EL (cell line): ENCODE measurements at regions not wholly inside any gene's neighbourhood (a gene's known extent, or its start where the extent isn't known, plus 50 kb on each side); places are given as distances from the start of the nearest gene placed in this dataset.
"Not testable (repeated sequence)": the region's sequence is repeated elsewhere in the genome, so short reads cannot be mapped to it uniquely, and the experiment has no call there.

Experiments used
- DNase-seq: peaks from one replicate; pipeline ENCODE4 v3.0.0-alpha.2; 2016

DNA sequence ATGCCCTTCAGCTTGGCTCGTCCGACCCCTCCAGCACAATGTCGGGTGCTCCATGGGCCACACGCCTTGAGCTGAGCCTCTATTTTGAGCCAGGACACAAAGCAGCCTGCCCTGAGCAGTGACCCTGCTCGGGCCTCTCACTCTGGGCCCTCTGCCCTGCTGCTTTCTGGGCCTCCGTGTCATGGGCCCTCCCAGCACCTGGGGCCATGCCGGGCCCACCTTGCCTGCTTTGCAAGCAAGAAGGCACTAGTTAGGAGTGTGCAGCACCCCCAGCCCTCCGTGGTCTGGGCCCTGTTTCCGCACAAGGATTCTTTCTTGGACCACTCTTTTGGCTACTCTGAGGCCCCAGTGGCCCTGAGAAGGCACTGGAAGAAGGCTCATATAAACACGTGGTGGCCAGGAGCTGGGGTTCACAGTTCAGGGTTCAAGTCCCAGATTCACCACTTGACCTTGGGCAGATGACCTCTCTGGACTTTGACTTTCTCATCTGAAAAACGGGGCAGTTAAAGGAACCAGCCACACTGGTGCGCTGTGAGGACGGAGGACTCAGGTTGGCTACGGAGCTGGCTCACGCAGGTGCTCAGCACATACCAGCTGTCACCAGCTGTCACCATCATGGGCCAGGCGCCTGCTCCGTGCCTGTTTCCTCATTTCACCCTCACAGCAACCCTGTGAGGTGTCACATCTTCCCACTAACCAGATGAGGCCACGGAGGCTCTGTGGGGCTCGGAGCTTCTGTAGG, 166.0 kb upstream of the GSE1 start:
- DNase-seq = no peak

- DNase-seq = no peak
Measured at GRCh38 chr16:85447693-85448313, 165.3 kb upstream of the GSE1 start.

DNA sequence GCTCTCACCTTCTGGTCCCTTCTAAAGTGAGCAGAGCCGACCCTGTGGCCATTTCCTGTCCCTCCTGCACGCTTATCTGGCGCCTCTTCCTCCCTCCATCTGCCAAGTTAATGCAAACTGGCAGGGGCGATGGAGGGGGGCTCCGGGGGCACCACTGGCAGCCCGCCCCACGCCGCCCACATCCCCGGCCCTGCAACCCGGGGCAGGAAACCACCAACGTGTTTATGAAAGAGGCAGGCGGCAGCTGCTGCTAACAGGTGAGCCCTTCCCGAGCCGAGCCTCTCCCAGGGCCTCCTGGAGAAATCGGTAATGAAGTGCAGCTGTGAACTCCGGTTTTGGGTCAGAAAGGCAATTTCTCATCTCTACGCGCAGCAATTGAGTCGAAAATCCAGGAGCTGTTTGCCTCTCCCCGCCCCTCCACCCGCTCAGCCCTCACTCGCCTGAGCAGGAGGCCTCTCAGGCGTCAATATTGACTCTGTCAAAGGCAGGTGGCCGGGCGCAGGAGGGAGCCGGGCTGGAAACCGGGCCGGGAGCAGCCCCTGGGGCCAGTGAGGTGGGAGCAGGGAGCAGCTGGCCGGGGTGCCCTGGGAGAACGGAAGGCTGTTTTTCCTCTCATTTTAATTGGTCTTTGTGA, 164.4 kb upstream of the GSE1 start:
- DNase-seq = no peak

DNA sequence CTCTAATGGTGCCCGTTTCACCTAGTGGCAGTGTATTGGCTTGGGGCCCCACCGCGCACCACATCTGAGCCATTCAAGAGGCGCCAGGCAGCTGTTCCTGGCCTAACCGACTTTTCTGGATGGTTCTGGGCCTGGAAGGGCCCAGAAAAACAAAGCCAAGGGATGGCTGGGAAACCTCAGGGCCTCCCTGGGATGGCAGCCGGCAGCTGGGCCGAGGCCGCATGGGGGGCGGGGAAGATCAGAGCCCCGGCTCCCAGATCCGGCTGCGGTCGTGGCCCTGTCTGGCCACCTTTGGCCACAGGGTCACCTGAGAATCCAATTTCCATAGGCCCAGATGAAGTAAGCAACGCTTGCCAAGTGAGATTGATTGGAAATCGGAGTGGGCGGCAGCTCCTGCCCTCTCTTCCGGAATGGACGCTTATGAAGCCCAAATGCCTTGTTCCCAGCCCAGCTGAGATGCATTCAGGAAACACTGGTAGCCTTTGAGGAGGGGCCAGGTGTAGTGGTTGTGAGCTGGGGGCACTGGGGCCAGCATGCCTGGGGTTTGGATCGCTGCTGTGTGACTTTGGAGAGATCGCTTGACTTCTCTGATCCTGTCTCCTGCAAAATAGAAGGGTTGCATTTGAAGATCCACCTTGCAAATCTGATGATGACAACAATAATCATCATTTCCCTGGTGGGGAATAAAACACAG, 163.8 kb upstream of the GSE1 start:
- no peak for DNase-seq

DNA sequence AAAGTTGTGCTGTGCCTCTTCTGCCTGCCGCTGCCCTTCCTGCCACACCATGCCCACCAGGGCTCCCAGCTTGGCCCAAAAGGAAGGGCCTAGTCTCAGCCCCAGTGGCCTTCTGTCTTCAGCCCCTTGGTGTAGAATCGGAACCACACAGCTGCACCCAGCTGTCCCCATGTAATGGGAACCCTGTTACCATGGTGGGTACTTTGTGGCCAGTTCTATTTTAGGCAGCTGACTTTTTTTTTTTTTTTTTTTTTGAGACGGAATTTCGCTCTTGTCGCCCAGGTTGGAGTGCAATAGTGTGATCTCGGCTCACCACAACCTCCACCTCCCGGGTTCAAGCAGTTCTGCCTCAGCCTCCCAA, 163.3 kb upstream of the GSE1 start:
- no peak for DNase-seq

DNA sequence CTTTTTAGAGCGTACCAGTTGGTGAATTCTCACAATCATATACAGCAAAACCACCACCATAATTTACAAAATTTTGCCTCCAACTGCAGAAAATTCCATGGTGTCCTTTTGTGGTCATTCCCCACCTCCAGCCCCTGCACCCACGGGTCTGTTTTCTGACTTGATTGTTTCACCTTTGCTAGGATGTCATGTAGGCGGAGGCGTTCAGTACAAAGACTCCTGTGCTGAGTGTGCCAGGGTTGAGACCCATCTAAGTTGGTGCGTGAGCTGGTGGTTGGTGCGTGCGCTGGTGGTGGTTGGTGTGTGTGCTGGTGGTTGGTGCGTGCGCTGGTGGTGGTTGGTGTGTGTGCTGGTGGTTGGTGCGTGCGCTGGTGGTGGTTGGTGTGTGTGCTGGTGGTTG, 162.0 kb upstream of the GSE1 start:
- DNase-seq = not testable (repeated sequence)

- DNase-seq = no peak
Measured at GRCh38 chr16:85451641-85452363, 161.3 kb upstream of the GSE1 start.

DNA sequence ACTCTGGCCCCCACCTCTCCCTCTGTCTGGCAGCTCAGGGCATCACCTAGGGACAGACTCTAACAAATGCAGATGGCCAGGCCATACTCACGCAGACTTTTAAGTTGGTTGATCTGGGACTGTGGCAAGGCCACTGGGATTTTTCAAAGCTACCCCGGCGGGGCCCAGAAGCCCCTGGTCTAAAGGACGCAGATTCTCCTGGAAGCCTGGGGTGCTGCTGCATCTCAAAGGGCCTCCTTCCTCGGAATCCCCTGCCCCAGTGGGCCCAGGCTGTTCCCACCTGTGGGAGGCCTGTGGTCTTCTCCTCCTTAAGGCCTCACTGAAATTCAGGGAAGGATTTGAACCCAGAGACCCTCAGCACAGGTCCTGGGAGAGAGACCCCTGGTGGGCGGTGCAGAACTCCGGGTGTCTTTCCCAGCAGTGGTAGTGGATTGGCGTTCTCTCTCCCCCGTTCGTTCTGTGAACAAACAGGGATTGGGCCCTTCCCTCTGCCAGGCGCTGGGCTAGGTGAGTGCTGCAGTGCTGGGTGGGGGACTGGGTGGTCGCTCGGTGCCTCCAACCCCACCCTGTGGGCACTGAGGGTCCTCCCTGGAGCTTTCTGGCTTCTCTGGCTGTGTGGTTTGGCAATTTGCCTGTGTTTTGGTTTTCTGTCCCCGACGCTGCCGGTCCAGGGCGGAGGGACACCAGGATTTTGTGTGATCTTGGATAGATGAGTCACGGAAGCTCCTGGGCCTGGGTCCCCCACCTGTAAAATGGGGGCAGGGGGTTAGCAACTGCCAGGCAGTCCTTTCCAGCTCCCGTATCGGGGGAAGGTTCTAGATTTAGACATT, 160.5 kb upstream of the GSE1 start:
- DNase-seq = no peak

GRCh38 chr16:85453194-85453678, 159.9 kb upstream of the GSE1 start:
- no peak for DNase-seq

DNA sequence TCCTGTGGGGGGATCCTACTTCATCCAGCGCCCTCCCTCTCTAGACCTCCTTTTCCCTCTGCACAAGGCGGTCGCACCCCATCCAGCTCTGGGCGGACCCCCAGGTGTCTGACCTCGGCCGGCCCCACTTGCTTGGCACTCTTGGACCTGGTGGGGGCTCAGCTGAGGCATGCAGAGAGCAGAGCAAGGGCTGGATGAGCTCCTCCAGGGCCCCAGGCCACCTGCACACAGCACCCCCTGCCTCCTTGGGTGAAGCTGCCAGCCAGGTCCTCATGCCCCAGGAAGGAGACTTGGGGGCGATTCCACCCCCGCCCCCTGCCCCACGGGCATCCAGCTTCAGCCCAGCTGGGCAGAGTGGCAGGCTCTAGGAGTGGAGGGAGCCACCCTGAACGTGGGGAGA, 159.4 kb upstream of the GSE1 start:
- no peak for DNase-seq

GRCh38 chr16:85454171-85454872, 158.8 kb upstream of the GSE1 start:
- no peak for DNase-seq

- DNase-seq = no peak
Measured at GRCh38 chr16:85455534-85455933, 157.6 kb upstream of the GSE1 start.

DNA sequence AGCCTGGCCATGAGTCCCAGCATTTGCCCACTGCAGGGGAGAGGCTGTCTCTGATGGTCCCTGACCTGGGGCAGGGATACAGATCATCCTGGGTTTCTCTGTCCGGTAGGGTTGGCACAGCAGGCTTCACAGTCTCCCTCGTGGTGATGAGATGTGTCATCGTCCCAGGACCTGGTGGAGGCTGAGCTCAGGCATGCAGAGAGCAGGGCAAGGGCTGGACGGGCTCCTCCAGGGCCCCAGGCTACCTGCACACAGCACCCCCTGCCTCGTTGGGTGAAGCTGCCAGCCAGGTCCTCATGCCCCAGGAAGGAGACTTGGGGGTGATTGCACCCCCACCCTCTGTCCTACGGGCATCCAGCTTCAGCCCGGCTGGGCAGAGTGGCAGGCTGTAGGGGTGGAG, 155.8 kb upstream of the GSE1 start:
- DNase-seq = peak; percentile 62

GRCh38 chr16:85458968-85459367, 154.2 kb upstream of the GSE1 start:
- no peak for DNase-seq

- no peak for DNase-seq
Measured at GRCh38 chr16:85459529-85460251, 153.4 kb upstream of the GSE1 start.

GRCh38 chr16:85460252-85461021, 152.7 kb upstream of the GSE1 start:
- DNase-seq = no peak

GRCh38 chr16:85461022-85461813, 151.9 kb upstream of the GSE1 start:
- peak; percentile 60 for DNase-seq

DNA sequence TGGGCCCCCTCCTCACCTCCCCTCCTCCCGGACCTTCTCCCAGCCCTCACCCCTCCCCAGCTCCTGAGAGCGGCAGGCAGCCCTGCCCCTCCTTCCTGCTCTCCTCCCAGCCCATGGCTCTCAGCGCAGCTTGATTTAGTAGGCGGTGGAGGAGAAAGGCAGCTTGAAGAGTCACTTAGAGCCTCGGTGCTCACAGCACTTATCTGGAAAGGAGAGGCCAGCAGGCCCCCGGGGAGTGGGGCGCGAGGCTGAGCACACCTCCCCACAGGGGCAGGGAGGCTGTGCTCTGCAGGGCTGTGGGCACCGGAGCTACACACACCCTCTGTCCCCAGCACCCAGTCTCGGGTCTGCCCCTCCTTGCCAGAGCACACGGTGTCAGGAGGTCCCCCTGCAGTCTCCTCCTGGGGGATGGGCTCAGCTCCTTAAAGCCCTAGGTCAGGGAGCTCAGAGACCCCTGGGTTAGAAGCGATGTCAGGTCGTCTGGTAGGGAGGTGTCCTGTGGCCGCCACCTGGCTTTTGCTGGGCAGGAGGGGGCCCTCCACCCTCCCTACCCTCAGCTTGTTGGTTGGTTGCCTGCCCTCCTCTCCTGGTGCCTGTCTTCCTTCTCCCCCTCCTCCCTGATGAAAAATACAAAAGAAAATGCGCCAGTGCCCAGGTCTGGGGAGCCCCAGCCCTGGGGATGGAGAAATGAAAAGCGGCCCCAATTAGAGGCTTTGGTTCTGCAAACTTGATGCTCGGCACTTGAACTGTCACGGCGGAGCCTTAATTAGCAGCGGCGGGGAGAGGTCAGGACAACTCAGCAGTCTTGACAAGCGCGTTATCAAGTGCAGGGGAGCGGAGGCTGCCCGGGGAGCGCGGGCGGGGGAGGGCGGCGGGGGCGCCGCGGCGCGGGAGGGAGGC, 151.1 kb upstream of the GSE1 start:
- DNase-seq = peak; percentile 30
